GM18502 (cell line): ENCODE measurements at regions not wholly inside any gene's neighbourhood (a gene's known extent, or its start where the extent isn't known, plus 50 kb on each side); places are given as distances from the start of the nearest gene placed in this dataset.
A peak's percentile ranks its signal among the peaks of the same experiment; 100 is the strongest.
"Not testable (repeated sequence)": the region's sequence is repeated elsewhere in the genome, so short reads cannot be mapped to it uniquely, and the experiment has no call there.

ENCODE experiments used
- ATAC-seq: cut with Tn5 transposase; IDR thresholded peaks from one replicate; pipeline ENCODE4 v1.9.1; 2021; ENCODE audit warnings: mild to moderate bottlenecking; ENCODE audit not compliant: unreplicated experiment, poor library complexity

GRCh38 chr5:114957384-114957783 is 212.3 kb downstream of the TRIM36 start:
- peak; percentile 79 for ATAC-seq

GRCh38 chr5:114953565-114953964 is 216.1 kb downstream of the TRIM36 start:
- peak; percentile 59 for ATAC-seq

- ATAC-seq, result no peak
Measured at GRCh38 chr5:114952876-114953275, 216.8 kb downstream of the TRIM36 start.

GRCh38 chr5:114949756-114950155 is 220.0 kb downstream of the TRIM36 start:
- no peak for ATAC-seq

- ATAC-seq, result no peak
Measured at GRCh38 chr5:114948986-114949621, 220.6 kb downstream of the TRIM36 start.

- ATAC-seq, result no peak
Measured at GRCh38 chr5:114948363-114948762, 221.3 kb downstream of the TRIM36 start.

GRCh38 chr5:114940709-114941108 is 229.0 kb downstream of the TRIM36 start:
- ATAC-seq, result no peak

- ATAC-seq, result no peak
Measured at GRCh38 chr5:114935490-114935889, 234.2 kb downstream of the TRIM36 start.

- no peak for ATAC-seq
Measured at GRCh38 chr5:114928644-114929462, 240.9 kb downstream of the TRIM36 start.

GRCh38 chr5:114924769-114925168 is 244.9 kb downstream of the TRIM36 start:
- no peak for ATAC-seq

- no peak for ATAC-seq
Measured at GRCh38 chr5:114912189-114912920, 257.4 kb downstream of the TRIM36 start.

GRCh38 chr5:114910727-114911126 is 259.0 kb downstream of the TRIM36 start:
- no peak for ATAC-seq

- ATAC-seq, result no peak
Measured at GRCh38 chr5:114909424-114909823, 260.3 kb downstream of the TRIM36 start.

GRCh38 chr5:114903767-114904166 is 265.9 kb downstream of the TRIM36 start:
- ATAC-seq, result no peak

- no peak for ATAC-seq
Measured at GRCh38 chr5:114898602-114899001, 271.1 kb downstream of the TRIM36 start.

- ATAC-seq, result no peak
Measured at GRCh38 chr5:114883675-114884074, 286.0 kb downstream of the TRIM36 start.

GRCh38 chr5:114859438-114859735 is 310.3 kb downstream of the TRIM36 start:
- no peak for ATAC-seq

GRCh38 chr5:114858665-114859437 is 310.9 kb downstream of the TRIM36 start:
- no peak for ATAC-seq

- no peak for ATAC-seq
Measured at GRCh38 chr5:114857941-114858551, 311.7 kb downstream of the TRIM36 start.

GRCh38 chr5:114844711-114845110 is 325.0 kb downstream of the TRIM36 start:
- not testable (repeated sequence) for ATAC-seq
